ENCODE measurements at regions not wholly inside any gene's neighbourhood (a gene's known extent, or its start where the extent isn't known, plus 50 kb on each side); places are given as distances from the start of the nearest gene placed in this dataset.

DNA sequence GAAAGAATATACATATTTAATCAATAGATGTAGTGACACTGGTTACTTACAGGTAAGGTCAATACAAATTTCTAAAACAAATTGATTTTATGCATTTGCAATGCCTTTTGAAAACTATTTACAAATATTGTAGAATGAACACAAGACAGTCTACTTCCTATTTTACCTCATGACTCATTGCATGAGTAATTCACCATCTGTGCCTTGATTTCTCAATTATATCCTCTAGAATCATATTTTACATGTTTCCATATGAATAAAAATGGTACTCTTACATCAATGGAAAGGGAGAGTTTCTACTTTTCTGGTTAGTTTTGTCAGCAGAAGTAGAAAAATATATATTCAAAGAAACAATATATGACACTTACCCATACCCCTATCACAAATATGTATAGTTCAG is 203.8 kb upstream of the CDH7 start:
- no peak for DNase-seq

DNA sequence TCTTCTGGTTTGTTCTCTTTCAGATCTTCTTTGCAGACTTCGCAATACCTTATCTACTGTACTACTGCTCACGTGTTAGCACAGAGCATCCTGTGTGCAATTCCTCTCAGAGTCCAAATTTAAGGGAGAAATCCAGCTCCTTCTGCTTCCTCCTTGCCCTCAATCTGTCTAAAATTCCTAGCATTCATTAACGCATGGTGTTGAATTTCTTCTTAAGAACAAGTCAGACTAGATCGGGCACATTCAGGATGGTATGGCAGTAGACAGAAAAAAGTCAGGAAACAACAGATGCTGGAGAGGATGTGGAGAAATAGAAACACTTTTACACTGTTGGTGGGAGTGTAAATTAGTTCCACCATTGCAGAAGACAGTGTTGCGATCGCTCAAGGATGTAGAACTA is 206.1 kb upstream of the CDH7 start:
- DNase-seq, result no peak

DNA sequence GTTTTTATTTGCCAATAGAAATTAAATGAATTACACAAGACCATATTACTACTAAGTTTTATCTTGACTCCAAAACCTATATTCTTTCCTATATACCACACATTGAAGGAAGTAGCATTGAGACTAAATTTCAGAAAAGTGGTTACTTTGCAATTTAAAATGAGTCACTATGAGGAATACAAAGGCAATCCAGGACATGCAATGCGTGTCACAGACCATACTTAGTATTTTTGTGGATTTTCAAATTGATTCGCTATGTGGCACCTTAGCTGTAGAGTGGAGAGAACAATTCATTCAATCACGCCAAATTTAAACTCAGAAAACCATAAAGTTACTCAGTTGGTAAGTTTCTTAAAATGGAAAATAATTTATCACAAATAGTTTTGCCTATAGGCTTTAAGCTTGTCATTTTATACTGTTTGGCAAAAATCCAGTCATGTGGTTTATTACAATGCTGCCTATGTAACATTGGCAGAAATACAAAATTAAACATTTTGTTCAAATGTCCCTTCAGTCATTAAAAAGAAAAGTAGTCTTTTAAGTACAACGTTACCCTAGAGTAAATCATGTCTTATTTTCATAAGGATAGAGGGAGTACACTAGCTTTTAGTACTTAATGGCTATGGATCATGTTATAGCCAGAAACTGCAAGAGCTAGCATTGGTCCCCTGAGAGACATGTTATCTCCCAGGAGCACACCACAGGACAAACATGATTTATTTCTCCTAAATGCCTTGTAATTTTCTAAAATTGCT is 222.8 kb upstream of the CDH7 start:
- DNase-seq, result peak; percentile 12

DNA sequence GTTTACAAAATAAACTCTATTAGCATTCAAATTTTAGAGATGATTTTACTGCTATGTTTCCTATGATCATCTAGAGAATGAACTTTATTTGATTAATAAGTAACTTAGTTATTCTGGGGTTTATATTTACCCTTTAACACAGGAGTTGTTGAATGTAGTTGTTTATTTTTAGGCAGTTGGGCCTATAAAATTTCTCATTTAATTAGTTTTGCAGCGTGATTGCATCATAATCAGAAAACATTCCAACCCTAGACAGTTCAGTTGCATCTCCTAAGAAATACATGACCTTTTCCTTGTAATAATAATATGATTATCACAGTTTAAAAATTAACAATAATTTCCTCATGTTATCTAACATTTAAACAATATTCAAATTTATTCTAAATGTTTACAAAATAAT is 224.7 kb upstream of the CDH7 start:
- DNase-seq, result no peak

DNA sequence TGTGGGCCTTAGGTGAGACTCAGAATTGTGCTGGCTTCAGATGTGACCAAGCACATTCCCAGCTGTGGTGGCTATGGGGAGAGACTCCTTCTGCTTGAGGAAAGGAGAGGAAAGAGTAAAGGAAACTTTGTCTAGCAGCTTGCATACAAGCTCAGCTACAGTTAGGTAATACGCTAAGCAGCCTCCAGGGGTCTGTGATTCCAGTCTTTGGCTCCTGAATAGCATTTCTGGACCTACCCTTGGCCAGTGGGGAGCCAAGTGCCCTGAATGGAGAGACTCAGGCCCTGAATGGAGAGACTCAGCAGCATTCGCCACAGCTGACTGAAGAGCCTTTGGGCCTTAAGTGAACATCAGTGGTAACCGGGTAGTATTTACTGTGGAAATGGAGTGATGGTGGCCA is 227.4 kb upstream of the CDH7 start:
- no peak for DNase-seq

DNA sequence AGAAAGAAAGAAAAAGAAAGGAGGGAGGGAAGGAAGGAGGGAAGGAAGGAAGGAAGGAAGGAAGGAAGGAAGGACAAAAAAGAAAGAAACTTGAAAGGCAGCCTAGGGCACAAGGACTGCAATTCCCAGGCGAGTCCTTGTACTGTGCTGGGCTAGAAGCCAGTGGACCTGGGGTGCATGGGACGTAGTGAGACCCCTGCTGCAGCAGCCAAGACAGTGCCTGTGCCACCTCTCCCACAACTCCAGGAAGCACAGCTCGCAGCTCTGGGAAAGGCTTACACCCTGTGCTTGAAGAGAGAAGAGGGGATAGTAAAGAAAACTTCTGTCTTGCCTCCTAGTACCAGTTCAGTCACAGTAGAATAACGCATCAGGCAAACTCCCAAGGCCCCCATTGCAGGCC is 227.9 kb upstream of the CDH7 start:
- no peak for DNase-seq

DNA sequence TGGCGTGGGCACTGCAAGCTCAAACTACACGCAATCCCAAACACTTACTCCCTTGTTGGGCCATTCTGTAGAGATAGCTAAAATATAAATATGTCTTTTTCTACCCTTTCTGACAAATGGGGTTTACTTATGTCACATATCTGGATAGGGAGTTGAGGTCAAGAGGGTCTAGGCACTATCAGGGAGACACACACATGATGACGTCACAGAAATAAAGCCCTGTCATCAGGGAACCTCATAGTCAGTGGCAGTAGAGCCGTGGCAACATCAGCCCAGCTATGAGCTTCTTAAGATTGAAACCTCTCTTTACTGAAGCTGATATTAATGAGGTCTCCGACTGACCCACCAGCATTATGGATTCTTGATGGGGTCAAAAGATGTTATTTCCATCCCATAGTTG is 234.6 kb upstream of the CDH7 start:
- DNase-seq, result no peak

DNA sequence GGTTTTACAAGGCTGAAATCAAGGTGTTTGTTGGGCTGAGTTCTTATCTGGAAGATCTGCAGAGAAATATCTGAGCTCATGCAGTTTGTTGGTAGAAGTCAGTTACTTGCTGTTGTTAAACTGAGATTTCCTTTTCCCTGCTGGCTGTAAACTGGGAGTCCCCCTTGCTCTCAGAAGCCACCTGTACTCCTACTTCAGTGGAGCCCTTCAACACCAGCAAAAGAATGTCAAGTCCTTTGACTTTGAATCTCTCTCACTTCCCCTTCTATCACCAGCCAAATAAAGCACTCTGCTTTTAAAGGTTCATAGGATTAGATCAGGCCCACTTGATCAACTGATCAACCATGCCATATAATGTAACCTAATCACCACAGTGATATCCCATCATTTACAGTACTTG is 252.2 kb upstream of the CDH7 start:
- DNase-seq, result no peak

DNA sequence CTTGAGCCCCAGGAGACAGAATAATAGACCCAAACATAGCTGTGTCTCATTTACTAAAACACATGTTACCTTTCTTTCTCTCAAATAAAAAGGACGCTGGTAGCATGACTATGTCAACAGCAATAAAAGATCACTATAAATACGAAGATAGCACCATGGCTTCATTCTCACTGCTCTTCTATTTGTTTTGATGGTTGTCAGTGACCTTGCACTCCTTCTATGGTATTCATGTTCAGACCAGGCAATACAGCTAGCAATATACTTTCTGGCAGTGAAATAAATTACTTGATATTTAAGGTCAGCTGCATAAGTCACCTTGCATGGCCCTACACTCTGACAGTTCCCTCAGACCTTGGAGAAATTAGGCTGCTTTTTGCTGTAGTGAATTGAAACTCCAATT is 263.2 kb upstream of the CDH7 start:
- DNase-seq, result no peak

DNA sequence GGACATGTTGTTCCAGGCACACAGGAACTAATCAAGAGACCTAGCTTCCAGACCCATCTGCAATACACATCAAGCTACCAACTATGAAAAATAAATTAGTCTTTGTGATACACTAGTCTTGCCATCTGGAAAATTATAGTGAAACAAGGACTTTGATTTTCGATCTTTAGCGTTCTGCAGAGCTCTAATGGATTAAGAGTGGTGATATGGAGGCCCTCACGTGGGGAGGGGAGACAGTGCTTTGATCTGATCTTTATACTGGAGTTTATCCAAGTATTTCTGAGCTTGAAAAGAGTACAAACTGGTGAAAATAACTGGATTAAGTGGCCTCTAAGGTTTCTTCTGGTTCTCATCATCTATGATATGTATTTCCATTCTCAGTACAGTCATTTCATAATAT is 273.4 kb upstream of the CDH7 start:
- DNase-seq, result no peak

DNA sequence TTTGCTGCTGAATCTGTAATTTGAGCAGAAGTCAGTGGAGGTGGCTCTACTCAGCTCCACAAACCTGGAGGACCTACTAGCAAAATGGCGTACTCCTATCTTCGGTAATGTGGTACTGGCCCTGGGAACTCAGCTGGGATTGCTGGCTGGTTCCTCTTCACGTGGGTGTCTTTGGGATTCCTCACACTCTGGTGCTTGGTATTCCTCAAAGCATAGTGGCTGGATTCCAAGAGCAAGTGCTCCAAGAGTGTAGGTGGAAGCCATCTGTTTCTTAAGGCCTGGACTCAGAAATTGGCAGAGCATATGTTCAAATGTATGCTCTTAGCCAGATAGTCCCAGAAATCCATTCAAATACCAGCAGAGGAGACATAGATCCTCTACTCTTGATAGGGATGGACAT is 281.9 kb upstream of the CDH7 start:
- no peak for DNase-seq

DNA sequence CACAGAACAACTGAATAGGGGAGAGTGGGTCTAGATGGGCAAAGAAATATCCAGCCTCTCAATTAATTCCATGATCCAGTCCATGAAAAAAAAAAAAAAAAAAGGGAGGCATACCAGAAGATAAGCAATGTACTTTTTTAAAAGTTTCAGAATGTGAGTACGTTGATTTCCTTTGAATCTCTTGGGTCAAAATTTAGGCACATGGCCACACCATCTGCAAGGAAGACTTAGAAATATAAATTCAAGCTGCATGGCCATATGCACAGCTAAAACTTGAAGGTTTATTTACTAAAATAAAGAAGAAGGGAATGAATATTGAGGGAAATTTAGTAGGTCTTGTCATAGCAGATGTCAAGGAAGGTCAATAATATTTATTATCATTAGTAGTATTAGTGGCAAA is 286.5 kb upstream of the CDH7 start:
- DNase-seq, result no peak

DNA sequence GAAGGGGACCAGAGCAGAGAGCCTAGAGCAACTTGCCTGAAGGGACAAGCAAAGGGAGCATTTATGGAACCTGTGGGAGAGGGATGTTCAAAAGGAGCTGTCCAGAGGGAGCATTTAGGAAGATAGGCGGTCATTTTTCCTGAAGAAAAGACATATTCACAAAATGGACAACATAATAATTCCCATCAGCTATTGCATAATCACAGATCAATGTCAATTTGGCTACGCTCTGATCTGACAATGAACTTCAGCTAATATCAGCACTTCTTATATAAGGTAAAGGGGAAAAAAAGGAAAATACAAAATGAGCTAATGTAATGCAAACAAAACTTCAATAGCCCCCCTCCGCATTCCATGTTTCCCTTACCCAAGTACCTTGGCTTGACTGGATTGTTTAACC is 291.1 kb upstream of the CDH7 start:
- no peak for DNase-seq

DNA sequence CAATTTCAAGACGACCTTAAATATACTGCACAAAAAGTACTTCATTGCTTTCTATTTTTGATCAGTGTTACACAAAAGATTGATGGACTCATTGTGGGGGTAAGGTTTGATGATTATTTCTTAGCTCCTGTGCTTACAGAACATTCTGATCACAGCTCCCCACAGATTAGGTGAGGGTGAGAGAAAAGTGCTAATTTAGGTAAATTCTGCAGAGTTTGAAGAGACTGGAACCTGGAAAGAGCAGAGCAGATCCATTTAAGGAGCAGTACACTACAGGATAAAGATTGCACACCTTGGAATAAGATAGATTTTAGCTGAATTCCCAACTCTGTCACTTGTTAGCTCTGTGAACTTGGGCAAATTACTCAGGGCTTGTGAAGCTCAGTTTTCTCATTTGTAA is 291.9 kb upstream of the CDH7 start:
- no peak for DNase-seq

DNA sequence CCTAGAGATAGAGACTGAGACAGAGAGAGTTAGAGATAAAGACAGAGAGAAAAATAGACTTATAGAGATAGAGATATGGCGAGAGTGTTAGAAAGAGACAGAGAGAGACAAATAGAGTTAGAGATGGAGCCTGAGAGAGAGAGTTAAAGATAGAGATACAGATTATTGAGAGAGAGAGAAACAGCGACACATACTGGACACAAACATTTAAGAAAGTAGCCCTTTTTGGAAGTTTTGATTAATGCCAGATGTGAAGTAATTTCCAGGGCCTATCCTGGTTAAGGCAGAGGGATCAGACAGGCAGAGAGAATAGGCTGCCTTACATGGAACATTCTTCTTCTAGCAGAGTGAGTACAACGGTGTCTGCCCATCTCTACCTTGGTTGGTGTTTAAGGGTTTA is 311.6 kb upstream of the CDH7 start:
- DNase-seq, result peak; percentile 21

DNA sequence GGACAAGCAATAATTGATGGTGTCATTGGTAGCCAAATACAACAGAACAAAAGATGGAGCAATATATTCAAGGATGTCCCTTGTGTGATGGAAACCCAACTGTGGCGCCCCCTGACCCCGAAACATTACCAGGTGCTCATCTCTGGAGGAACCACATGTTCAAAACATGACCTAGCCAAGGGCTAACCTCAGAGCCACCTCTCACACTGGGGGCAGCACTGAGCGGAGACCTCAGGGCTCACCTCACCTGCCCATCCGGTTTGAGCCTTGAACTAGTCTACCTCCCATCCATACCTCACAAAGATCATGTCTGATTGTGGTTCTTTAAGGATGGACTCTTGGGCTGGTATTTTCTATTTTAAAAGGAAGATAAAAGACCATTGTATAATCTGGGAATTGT is 314.4 kb upstream of the CDH7 start:
- DNase-seq, result no peak

DNA sequence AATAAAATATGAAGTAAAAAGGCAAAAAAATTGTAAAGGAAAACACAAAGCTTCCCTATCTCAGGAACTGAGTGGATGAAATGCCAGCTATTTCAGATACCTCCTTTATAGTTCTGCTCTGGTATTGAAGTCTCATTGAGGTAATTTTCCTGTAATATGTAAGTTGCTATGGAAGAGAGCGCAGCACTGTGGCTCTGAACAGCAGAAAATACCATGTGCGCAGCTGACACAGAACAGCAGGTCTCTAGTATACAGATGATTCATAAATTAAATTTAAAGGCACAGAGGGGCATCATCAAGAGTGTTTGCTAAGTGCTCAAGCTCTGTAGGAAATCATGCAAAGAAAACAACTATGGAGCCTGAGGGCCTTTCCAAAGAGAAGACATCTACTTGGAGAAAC is 315.3 kb upstream of the CDH7 start:
- DNase-seq, result peak; percentile 9

DNA sequence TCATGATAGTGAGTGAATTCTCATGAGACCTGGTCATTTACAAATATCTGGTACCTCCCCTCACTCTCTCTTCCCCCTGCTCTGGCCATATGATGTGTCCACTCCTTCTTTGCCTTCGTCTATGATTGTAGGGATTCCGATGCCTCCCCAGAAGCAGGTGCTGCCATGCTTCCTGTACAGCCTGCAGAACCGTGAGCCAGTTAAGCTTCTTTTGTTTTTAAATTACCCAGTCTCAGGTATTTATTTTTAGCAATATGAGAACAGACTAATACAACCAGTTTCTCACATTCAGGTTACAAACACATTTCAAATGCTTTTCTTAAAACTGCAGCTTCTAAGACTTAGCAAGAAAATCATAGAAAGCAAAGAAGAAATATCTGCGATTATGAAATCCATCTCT is 321.2 kb upstream of the CDH7 start:
- DNase-seq, result no peak

DNA sequence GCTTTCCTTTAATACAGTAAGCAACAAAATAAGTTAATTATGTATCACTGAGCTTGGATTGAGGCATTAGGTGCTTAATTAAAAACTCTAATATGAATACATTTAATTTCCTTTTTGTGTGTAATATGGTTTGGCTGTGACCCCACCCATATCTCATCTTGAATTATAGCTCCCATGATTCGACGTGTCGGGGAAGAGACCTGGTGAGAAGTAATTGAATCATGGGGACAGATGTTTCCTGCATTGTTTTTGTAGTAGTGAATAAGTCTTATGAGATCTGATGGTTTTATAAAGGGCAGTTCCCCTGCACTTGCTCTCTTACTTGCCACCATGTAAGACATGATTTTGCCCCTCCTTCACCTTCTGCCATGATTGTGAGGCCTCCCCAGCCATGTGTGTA is 325.4 kb upstream of the CDH7 start:
- no peak for DNase-seq

DNA sequence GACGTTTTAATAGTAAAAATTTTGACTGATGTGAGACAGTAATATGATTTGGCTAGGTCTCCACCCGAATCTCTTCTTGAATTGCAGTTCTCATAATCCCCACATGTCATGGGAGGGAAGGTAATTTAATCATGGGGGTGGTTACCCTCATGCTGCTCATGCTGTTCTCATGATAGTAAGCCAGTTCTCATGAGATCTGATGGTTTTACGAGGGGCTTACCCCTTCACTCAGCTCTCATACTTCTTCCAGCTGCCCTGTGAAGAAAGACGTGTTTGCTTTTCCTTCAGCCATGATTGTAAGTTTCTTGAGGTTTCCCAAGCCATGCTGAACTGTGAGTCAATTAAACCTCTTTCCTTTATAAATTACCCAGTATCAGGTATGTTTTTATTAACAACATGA is 327.0 kb upstream of the CDH7 start:
- DNase-seq, result peak; percentile 65

DNA sequence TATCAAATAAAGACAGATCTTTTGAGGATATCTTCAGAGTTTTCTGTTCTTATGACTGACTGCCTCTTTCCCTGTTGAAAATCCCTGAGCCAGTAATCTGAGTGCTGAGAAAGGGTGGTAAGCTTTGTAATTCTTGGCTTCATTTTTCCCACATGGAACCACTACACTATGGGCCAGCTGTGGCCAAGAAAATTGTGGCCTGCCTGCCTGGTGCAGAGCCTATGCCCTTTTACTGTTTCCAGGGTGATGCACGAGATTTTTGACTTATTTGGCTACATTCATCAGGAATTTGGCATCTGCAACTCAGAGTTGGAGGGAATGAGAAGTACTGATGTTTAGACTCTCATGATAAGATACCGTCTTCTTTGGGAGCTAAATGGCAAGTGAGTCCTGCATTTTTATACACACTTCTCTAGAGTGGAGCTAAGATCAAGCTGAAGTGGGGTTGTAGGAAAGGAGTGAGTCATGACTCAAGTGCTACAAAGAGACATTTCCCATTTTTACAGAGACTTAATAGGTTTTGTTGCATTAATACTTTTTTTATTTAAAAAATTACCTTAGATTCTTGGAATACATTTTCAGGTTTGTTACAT is 328.2 kb upstream of the CDH7 start:
- peak; percentile 21 for DNase-seq

DNA sequence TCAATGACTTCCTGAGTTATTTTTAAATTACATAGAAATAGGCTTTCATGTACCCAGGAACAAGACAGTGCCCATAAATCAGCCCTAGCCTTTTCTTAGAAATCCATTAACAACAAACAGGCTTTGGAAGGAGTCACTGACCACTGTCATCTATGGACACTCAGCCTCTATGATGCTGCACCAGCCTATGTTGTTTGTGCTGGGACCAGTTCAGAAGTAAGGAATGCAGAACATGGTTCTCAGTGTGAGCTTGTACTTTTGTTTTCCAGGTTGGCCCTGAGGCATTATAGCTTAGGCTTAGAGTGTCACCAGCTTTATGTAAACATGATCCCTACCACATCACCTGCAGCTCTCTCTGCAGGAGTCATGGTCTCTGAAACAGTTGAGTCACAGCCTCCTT is 335.7 kb upstream of the CDH7 start:
- no peak for DNase-seq

DNA sequence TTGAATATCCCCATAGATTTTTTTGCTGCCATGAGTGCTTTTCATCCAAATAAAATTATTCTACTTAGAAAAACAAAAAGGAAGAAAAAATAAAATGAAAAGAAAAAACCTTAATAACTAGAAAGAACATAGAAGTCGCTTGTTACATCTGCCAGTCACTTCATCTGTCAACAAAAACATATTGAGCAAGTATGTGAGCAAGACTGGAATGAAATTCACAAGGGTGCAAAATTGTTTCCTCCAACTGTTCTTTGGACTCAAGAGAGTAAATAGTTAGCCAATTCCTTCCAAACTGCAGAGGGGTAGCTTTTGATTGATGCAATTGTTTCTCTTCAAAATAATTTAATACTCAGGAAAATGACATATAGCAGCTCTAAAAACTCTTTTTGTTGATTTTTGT is 336.3 kb upstream of the CDH7 start:
- no peak for DNase-seq

DNA sequence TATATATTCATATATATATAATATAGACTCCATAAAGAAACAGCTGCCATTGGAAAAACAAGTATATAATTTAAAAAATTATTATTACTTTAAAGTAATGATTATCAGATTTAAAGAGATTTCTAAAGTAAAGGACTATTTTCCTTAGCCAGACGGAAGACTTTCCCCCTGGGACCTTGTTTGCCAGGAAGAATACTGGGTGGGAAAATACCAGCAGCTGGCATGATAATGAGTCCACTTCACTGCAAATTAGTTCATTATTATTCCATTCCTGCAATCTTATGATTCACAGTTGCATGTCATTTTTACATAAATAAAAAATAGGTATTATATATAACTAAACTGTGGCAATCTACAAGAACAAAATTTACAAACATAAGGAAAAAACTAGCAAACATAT is 339.8 kb upstream of the CDH7 start:
- DNase-seq, result no peak

DNA sequence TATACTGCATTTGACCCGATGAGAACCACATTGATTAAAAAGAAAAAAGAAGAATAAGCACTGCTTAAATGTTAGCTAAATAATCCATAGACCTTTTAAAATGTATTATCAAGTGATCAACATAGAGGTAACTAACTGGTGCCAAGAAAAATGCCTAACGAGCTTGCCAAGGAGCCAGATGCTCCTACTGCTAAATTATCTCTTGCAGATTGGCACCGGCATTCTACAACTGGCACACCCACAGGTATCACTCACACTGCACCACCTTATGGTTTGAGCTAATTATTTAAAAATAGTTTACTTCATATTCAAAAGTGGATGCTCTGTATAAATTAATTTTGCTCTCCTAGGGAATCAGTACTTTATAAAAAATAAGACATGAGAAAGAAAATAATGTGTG is 341.6 kb upstream of the CDH7 start:
- no peak for DNase-seq

Measured in tongue (tissue), 1 donor.